ENCODE measurements at regions not wholly inside any gene's neighbourhood (a gene's known extent, or its start where the extent isn't known, plus 50 kb on each side); places are given as distances from the start of the nearest gene placed in this dataset.
"Not testable (repeated sequence)": the region's sequence is repeated elsewhere in the genome, so short reads cannot be mapped to it uniquely, and the experiment has no call there.

DNA sequence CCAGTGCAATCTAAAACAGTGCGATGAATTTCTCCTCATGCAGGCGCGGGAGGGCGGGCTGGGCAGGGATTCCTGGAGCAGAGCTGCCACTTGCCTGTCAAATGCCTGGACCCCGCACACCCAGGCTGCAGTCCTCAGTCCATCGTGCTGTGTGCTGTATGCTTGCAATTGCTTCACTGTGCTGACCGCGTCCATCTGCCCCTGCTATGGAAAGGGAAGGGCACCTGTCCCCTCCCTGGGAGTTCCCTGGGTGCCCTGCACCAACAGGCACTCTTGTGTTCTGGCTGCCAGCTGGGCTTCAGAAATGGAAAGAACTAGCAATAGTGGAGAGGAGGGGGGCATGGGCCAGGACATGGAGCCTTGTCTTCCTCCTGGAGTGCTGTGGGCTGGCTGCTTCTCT is 185.4 kb upstream of the B3GAT1 start:
- DNase-seq (ENCODE audit: low read depth, low spot score) = no peak

DNA sequence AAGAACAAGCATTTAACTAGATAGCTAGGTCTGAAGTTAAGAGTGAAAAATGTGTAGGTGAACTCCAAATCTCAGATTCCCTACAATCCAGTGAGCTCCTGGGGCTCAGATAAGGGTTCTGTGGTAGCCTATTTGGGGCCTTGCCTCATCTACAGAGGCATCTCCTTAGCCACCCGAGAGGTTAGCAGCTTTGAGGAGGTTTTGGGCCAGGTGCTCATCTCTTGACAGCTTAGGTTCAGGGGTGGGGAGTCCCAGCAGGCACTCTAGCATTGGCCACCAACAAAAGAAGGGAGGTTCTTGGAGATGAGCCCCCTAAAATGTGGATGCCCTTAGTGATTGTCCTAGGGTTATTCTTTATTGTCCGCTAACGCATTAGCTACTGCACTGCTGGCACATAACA is 184.4 kb upstream of the B3GAT1 start:
- DNase-seq (ENCODE audit: low read depth, low spot score) = no peak

- DNase-seq (ENCODE audit: low read depth, low spot score) = no peak
Measured at GRCh38 chr11:134592391-134592990, 180.4 kb upstream of the B3GAT1 start.

GRCh38 chr11:134591338-134591737 is 179.3 kb upstream of the B3GAT1 start:
- no peak for DNase-seq (ENCODE audit: low read depth, low spot score)

GRCh38 chr11:134589129-134589528 is 177.1 kb upstream of the B3GAT1 start:
- no peak for DNase-seq (ENCODE audit: low read depth, low spot score)

- DNase-seq (ENCODE audit: low read depth, low spot score) = not testable (repeated sequence)
Measured at GRCh38 chr11:134588460-134589110, 176.5 kb upstream of the B3GAT1 start.

GRCh38 chr11:134587345-134587744 is 175.3 kb upstream of the B3GAT1 start:
- no peak for DNase-seq (ENCODE audit: low read depth, low spot score)

GRCh38 chr11:134586726-134587125 is 174.7 kb upstream of the B3GAT1 start:
- DNase-seq (ENCODE audit: low read depth, low spot score) = no peak

DNA sequence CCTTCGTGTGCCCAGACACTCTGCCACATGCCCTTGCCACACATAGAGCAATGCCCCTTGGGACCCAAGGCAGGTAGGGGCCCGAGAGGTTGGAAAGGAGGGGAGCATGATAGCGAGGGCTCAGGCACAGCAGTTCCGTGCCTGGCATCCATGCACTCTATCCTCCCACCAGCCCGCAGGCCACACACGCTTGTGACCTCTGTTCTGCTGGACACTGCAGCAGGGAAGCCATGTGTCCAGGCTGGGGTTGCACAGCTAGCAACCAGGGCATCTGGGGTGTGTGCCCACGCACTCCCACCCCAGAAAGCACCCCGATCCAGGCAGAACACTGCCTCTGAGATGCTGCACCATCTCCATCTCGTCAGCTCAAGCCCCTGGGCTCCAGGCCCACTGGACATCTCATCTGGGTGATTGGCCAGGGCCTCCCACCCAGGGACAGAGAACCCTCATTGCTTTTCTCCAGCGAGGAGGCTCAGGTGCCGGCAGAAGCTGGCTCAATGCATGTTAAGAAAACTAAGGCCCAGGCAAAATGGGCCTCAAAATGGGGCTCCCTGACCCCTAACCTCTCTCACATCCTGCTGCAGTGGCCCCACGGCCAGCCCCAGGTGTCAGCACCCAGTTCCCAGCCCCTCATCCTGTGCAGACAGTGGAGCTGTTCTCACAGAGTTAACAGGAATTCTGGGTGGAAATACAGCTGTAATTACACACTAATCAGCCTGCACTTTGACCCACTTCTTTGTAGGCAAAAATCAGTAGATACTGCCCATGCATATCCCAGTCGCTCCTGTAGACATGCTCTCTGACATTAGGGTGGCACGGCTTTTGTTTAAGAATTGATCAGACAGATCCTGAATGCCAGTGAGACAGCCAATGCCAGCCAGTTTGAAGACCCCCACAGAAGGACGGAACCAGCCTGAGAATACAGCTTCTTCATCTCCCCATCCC is 173.9 kb upstream of the B3GAT1 start:
- no peak for DNase-seq (ENCODE audit: low read depth, low spot score)

DNA sequence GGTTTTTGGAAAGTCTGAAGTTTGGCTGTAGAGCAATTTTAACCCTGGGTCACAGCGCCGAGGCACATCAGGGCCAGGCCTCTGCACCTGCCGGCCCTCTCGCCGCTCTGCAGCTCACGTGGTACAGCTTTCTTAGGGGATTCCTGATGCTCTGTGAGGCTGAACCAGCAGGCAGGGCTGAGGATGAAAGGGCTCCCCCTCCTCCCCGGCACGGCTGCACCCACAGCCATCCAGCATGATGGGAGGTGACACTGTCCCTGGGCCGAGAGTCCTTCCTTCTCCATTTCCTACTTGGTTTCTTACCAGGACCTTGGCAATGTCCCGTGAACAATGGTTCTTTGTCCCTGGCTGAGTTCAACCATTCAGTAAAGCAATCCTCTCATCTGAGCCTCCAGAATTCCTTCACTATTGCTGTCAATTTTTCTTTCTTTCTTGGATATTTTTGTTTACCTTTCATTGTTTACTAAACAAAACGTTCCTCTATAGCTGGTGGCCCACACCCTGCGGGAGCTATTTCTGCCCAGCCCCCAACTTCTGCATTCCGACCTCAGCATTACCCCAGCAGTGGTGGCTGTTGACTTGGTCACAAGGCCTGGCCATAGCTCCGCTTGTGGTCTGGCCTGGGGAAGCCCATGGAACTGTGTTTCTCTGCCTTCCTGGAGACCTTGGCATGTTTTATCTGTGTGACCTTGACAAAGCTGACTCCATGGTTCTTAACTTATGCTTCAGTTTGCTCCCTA is 172.8 kb upstream of the B3GAT1 start:
- no peak for DNase-seq (ENCODE audit: low read depth, low spot score)

DNA sequence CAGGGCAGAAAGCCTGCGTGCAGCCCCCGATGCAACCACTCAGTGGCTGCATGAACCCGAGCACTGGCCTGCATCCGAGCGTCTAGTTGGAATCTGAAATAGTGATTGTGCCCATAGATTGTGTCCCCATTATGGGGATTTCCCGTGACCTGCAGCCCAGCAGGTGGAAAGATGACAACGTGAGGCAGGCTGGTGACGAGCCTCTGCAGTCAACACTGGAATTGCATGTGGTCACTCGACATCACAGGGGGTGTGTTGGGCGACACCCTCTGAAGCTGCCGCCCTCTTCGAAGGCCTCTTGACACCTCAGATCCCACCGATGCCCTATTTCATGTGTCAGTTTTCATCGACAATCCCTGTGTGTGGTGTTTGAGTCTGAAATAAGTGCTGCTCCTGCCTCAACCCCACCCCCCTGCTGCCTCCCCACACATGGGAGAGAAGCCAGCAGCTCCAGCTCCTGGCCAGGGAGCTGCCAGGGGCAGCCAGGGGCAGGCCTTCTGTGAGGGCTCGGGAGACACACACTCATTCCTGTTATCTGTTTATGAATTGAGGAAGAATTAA is 172.0 kb upstream of the B3GAT1 start:
- DNase-seq (ENCODE audit: low read depth, low spot score) = no peak

DNA sequence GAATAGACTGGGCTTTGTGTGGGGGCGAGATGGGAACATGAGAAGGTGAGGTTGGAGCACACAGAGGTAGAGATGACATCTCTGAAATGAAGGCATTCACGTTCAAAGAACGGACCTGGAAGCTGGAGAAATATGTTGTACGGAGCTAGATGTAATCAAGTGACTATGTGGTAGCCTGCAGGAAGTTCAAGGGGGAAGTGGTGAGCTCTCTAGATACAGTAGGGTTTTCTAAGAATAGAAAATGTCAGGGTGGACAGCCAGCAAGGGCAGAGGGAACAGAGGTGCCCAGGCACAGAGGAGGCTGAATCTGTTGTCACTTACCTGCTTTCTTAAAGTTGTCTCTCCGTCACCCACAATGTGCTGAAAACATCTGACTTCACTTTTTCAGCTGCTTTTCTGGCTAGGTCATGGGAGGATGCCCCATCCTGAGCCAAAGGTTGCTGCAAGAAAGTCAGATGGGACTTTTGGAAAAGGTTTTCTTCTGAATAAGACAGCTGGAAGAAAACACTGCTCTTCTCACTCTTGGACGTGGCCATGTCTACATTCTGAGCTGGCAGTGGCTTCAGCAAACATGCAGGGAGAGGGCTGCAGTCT is 171.5 kb upstream of the B3GAT1 start:
- DNase-seq (ENCODE audit: low read depth, low spot score) = no peak

DNA sequence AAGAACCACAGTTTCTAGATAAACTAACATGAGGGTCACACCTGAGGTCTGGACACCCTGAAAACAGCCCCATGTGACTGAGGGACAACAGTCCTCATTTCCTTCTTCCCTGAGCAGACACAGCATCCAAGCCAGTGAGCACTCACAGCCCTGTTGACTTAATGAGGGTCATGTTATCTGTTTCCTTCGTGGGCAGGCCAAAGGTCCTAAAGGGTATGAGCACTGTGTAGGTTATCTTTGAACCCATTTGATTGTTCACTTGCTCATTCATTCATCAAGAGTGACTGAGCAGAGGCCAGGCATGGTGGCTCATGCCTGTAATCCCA is 170.7 kb upstream of the B3GAT1 start:
- no peak for DNase-seq (ENCODE audit: low read depth, low spot score)

GRCh38 chr11:134581966-134582769 is 170.1 kb upstream of the B3GAT1 start:
- DNase-seq (ENCODE audit: low read depth, low spot score) = no peak

- DNase-seq (ENCODE audit: low read depth, low spot score) = no peak
Measured at GRCh38 chr11:134581121-134581626, 169.1 kb upstream of the B3GAT1 start.

DNA sequence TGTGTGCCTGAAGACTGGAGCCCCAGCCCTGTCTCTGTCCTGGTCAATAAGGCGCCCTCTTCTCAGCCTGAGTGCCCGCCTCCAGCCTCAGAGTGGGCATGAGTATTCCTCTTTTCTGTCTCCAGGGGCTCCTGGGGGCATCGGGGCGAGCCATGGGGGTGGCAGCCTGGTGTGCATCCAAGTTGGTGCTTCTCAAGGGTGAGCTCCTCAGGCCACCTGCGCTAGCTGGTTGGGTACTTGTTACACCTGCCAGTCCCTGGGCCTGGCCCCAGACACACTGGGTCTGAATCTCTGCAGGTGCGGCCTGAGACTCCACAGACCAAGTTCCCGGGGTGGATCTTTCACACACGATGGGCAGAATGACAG is 168.6 kb upstream of the B3GAT1 start:
- no peak for DNase-seq (ENCODE audit: low read depth, low spot score)

GRCh38 chr11:134579724-134580609 is 167.9 kb upstream of the B3GAT1 start:
- DNase-seq (ENCODE audit: low read depth, low spot score) = no peak

GRCh38 chr11:134578807-134579723 is 167.0 kb upstream of the B3GAT1 start:
- DNase-seq (ENCODE audit: low read depth, low spot score) = no peak

Measured in smooth muscle cell of the brain vasculature (primary cell).